Activated T-cell treated with anti-CD3 and anti-CD28 coated beads, Interleukin-2, amount 50 U/mL, for 72 hours (primary cell): ENCODE measurements at regions not wholly inside any gene's neighbourhood (a gene's known extent, or its start where the extent isn't known, plus 50 kb on each side); places are given as distances from the start of the nearest gene placed in this dataset.
"Not testable (repeated sequence)": the region's sequence is repeated elsewhere in the genome, so short reads cannot be mapped to it uniquely, and the experiment has no call there.

Experiments used
- ATAC-seq, 2 donors: fragments of 150-1000 bp; cut with Tn5 transposase; replicated peaks in 1 of 2; 2 replicates each; pipeline ENCODE4 v1.10.0; 2021; ENCODE audit warnings: moderate library complexity in 2 of 2, mild to moderate bottlenecking in 1 of 2
- DNase-seq, 2 donors: peaks; one replicate each; pipeline ENCODE4 v3.0.0; 2021 to 2022; ENCODE audit warnings: mixed read lengths in 1 of 2
- H3K27ac Mint-ChIP-seq: one replicate; pipeline ENCODE4 v1.8.0; 2022; ENCODE audit warnings: mild to moderate bottlenecking, moderate library complexity, mixed read lengths
- H3K27me3 Mint-ChIP-seq: one replicate; pipeline ENCODE4 v1.8.0; 2022; ENCODE audit warnings: low read depth, mixed read lengths
- H3K36me3 Mint-ChIP-seq, 2 donors: one replicate each; pipeline ENCODE4 v1.8.0; 2022; ENCODE audit warnings: mixed read lengths in 2 of 2, mild to moderate bottlenecking in 1 of 2; ENCODE audit not compliant: insufficient read depth in 2 of 2
- H3K4me1 Mint-ChIP-seq: one replicate; pipeline ENCODE4 v1.8.0; 2022; ENCODE audit warnings: low read depth, mixed read lengths
- H3K4me3 Mint-ChIP-seq, 2 donors: one replicate each; pipeline ENCODE4 v1.8.0; 2022; ENCODE audit warnings: mild to moderate bottlenecking in 2 of 2, mixed read lengths in 2 of 2, moderate library complexity in 2 of 2
- H3K9me3 Mint-ChIP-seq, 2 donors: one replicate each; pipeline ENCODE4 v1.8.0; 2022; ENCODE audit warnings: mixed read lengths in 2 of 2

- DNase-seq (no peak), ATAC-seq (no peak)
- Mint-ChIP-seq H3K4me1 (no peaks in the 10 kb centered on the region), H3K9me3 (peaks cover 6 to 10% of the 10 kb centered on the region in 2 donors), H3K36me3 (no peaks in the 10 kb centered on the region), H3K27ac (no peak overlapping the region), H3K4me3 (no peak overlapping the region), H3K27me3 (no peaks in the 10 kb centered on the region)
Measured at GRCh38 chr4:28792917-28793597, 1927.1 kb upstream of the PCDH7 start.

GRCh38 chr4:28799696-28800095, 1920.5 kb upstream of the PCDH7 start:
- ATAC-seq: no peak
- DNase-seq: no peak
- H3K4me1 Mint-ChIP-seq: no peaks in the 10 kb centered on the region
- no peak overlapping the region for H3K27ac Mint-ChIP-seq
- no peaks in the 10 kb centered on the region for H3K36me3 Mint-ChIP-seq
- peaks cover 3 to 5% of the 10 kb centered on the region in 2 donors for H3K9me3 Mint-ChIP-seq
- H3K27me3 Mint-ChIP-seq: no peaks in the 10 kb centered on the region
- H3K4me3 Mint-ChIP-seq: no peak overlapping the region

- ATAC-seq (no peak), DNase-seq (no peak)
- Mint-ChIP-seq H3K4me1 (no peaks in the 10 kb centered on the region), H3K36me3 (peaks cover 0 to 3% of the 10 kb centered on the region in 2 donors), H3K9me3 (peaks cover 12 to 14% of the 10 kb centered on the region in 2 donors), H3K27ac (no peak overlapping the region), H3K27me3 (no peaks in the 10 kb centered on the region), H3K4me3 (no peak overlapping the region)
Measured at GRCh38 chr4:28811025-28811424, 1909.1 kb upstream of the PCDH7 start.

- peaks cover 7 to 9% of the 10 kb centered on the region in 2 donors for H3K9me3 Mint-ChIP-seq
- peaks cover 0 to 1% of the 10 kb centered on the region in 2 donors for H3K36me3 Mint-ChIP-seq
- H3K27ac Mint-ChIP-seq: no peak overlapping the region
Measured at GRCh38 chr4:28822163-28822562, 1898.0 kb upstream of the PCDH7 start.

GRCh38 chr4:28827866-28828265, 1892.3 kb upstream of the PCDH7 start:
- H3K27me3 Mint-ChIP-seq: no peaks in the 10 kb centered on the region
- no peak overlapping the region for H3K4me3 Mint-ChIP-seq
- no peak for ATAC-seq
- no peak overlapping the region for H3K27ac Mint-ChIP-seq
- no peaks in the 10 kb centered on the region for H3K4me1 Mint-ChIP-seq
- DNase-seq: no peak
- H3K9me3 Mint-ChIP-seq: peaks cover 3 to 14% of the 10 kb centered on the region in 2 donors
- peaks cover 0 to 4% of the 10 kb centered on the region in 2 donors for H3K36me3 Mint-ChIP-seq

More at GRCh38 chr4:28822163-28822562, 1898.0 kb upstream of the PCDH7 start:
- Mint-ChIP-seq H3K4me1 (no peaks in the 10 kb centered on the region), H3K27me3 (no peaks in the 10 kb centered on the region), H3K4me3 (no peak overlapping the region)
- ATAC-seq (no peak), DNase-seq (no peak)

- no peak for ATAC-seq
- H3K27me3 Mint-ChIP-seq: no peaks in the 10 kb centered on the region
Measured at GRCh38 chr4:28831867-28832266, 1888.3 kb upstream of the PCDH7 start.

GRCh38 chr4:28832444-28832843, 1887.7 kb upstream of the PCDH7 start:
- no peak overlapping the region for H3K4me3 Mint-ChIP-seq
- peaks cover 2 to 10% of the 10 kb centered on the region in 2 donors for H3K9me3 Mint-ChIP-seq
- no peaks in the 10 kb centered on the region for H3K27me3 Mint-ChIP-seq
- H3K36me3 Mint-ChIP-seq: no peaks in the 10 kb centered on the region
- no peak overlapping the region for H3K27ac Mint-ChIP-seq
- no peak for DNase-seq
- no peaks in the 10 kb centered on the region for H3K4me1 Mint-ChIP-seq
- no peak for ATAC-seq

More at GRCh38 chr4:28831867-28832266, 1888.3 kb upstream of the PCDH7 start:
- peaks cover 5 to 10% of the 10 kb centered on the region in 2 donors for H3K9me3 Mint-ChIP-seq
- no peak for DNase-seq
- H3K27ac Mint-ChIP-seq: no peak overlapping the region
- H3K36me3 Mint-ChIP-seq: peaks cover 0 to 4% of the 10 kb centered on the region in 2 donors
- no peaks in the 10 kb centered on the region for H3K4me1 Mint-ChIP-seq
- no peak overlapping the region for H3K4me3 Mint-ChIP-seq

- DNase-seq: no peak
- ATAC-seq: no peak
- Mint-ChIP-seq H3K36me3 (no peaks in the 10 kb centered on the region), H3K9me3 (peaks cover 8 to 11% of the 10 kb centered on the region in 2 donors), H3K4me3 (no peak overlapping the region), H3K27ac (no peak overlapping the region), H3K4me1 (no peaks in the 10 kb centered on the region), H3K27me3 (no peaks in the 10 kb centered on the region)
Measured at GRCh38 chr4:28834120-28834519, 1886.0 kb upstream of the PCDH7 start.

GRCh38 chr4:28835501-28835900, 1884.7 kb upstream of the PCDH7 start:
- Mint-ChIP-seq H3K27me3 (no peaks in the 10 kb centered on the region), H3K27ac (no peak overlapping the region), H3K36me3 (no peaks in the 10 kb centered on the region), H3K4me1 (no peaks in the 10 kb centered on the region), H3K4me3 (no peak overlapping the region), H3K9me3 (peaks cover 9 to 11% of the 10 kb centered on the region in 2 donors)
- DNase-seq (no peak), ATAC-seq (no peak)

- Mint-ChIP-seq H3K9me3 (peaks cover 10 to 20% of the 10 kb centered on the region in 2 donors), H3K27me3 (no peaks in the 10 kb centered on the region), H3K4me1 (no peaks in the 10 kb centered on the region), H3K4me3 (no peak overlapping the region), H3K27ac (no peak overlapping the region), H3K36me3 (no peaks in the 10 kb centered on the region)
- DNase-seq: no peak
- no peak for ATAC-seq
Measured at GRCh38 chr4:28842271-28842670, 1877.9 kb upstream of the PCDH7 start.

- no peaks in the 10 kb centered on the region for H3K27me3 Mint-ChIP-seq
- no peak overlapping the region for H3K4me3 Mint-ChIP-seq
Measured at GRCh38 chr4:28845158-28845557, 1875.0 kb upstream of the PCDH7 start.

GRCh38 chr4:28857028-28857427, 1863.1 kb upstream of the PCDH7 start:
- not testable (repeated sequence) for DNase-seq, H3K4me1 Mint-ChIP-seq, H3K27me3 Mint-ChIP-seq

More at GRCh38 chr4:28845158-28845557, 1875.0 kb upstream of the PCDH7 start:
- Mint-ChIP-seq H3K27ac (no peak overlapping the region), H3K9me3 (peaks cover 15 to 22% of the 10 kb centered on the region in 2 donors), H3K4me1 (no peaks in the 10 kb centered on the region), H3K36me3 (peaks cover 0 to 1% of the 10 kb centered on the region in 2 donors)
- ATAC-seq (no peak), DNase-seq (no peak)

GRCh38 chr4:28868841-28869240, 1851.3 kb upstream of the PCDH7 start:
- no peak for ATAC-seq
- H3K27me3 Mint-ChIP-seq: no peaks in the 10 kb centered on the region
- no peaks in the 10 kb centered on the region for H3K4me1 Mint-ChIP-seq

More at GRCh38 chr4:28857028-28857427, 1863.1 kb upstream of the PCDH7 start:
- ATAC-seq, H3K36me3 Mint-ChIP-seq, H3K27ac Mint-ChIP-seq, H3K4me3 Mint-ChIP-seq: not testable (repeated sequence)
- peaks cover 12 to 13% of the 10 kb centered on the region in 2 donors for H3K9me3 Mint-ChIP-seq

GRCh38 chr4:28879178-28879577, 1841.0 kb upstream of the PCDH7 start:
- no peak overlapping the region for H3K4me3 Mint-ChIP-seq
- no peaks in the 10 kb centered on the region for H3K27me3 Mint-ChIP-seq
- DNase-seq (no peak), ATAC-seq (no peak)
- peaks cover 3 to 5% of the 10 kb centered on the region in 2 donors for H3K9me3 Mint-ChIP-seq
- no peaks in the 10 kb centered on the region for H3K36me3 Mint-ChIP-seq
- H3K27ac Mint-ChIP-seq: no peak overlapping the region
- H3K4me1 Mint-ChIP-seq: no peaks in the 10 kb centered on the region

More at GRCh38 chr4:28868841-28869240, 1851.3 kb upstream of the PCDH7 start:
- H3K9me3 Mint-ChIP-seq: peaks cover 7 to 8% of the 10 kb centered on the region in 2 donors
- H3K36me3 Mint-ChIP-seq: no peaks in the 10 kb centered on the region
- DNase-seq: no peak
- H3K4me3 Mint-ChIP-seq: no peak overlapping the region
- no peak overlapping the region for H3K27ac Mint-ChIP-seq
